Lung (tissue), 11 donors: ENCODE measurements at regions not wholly inside any gene's neighbourhood (a gene's known extent, or its start where the extent isn't known, plus 50 kb on each side); places are given as distances from the start of the nearest gene placed in this dataset.

Experiments
- ATAC-seq: fragments of 200-7000 bp; cut with Tn5 transposase; one replicate; pipeline ENCODE4 v1.9.1; 2020; ENCODE audit warnings: moderate number of reproducible peaks; ENCODE audit not compliant: insufficient read depth, low FRiP score
- DNase-seq, 3 donors: peaks; one replicate each; pipeline ENCODE4 v3.0.0-alpha.2; 2013 to 2017
- H3K27ac ChIP-seq, 2 donors: one replicate each; pipeline ENCODE4 v1.5.1; 2013; ENCODE audit warnings: mild to moderate bottlenecking in 2 of 2, moderate library complexity in 2 of 2, control low read depth in 1 of 2, inconsistent platforms in 1 of 2, low read depth in 1 of 2, low read length in 1 of 2
- H3K27me3 ChIP-seq, 3 donors: one replicate each; pipeline ENCODE4 v1.5.1; 2013; ENCODE audit warnings: low read length in 2 of 3; ENCODE audit not compliant: control insufficient read depth in 3 of 3, insufficient read depth in 3 of 3
- H3K36me3 ChIP-seq, 4 donors: one replicate each; pipeline ENCODE4 v1.5.1; 2013; ENCODE audit warnings: low read length in 4 of 4, mild to moderate bottlenecking in 1 of 4, moderate library complexity in 1 of 4; ENCODE audit not compliant: control insufficient read depth in 4 of 4, insufficient read depth in 4 of 4
- H3K4me1 ChIP-seq, 5 donors: one replicate each; pipeline ENCODE4 v1.5.1; 2013; ENCODE audit warnings: low read length in 5 of 5, mild to moderate bottlenecking in 2 of 5, moderate library complexity in 1 of 5; ENCODE audit not compliant: control insufficient read depth in 5 of 5, insufficient read depth in 5 of 5
- H3K4me3 ChIP-seq: one replicate; pipeline ENCODE4 v1.5.1; 2013; ENCODE audit warnings: mild to moderate bottlenecking, control low read depth, moderate library complexity
- H3K9ac ChIP-seq, 2 donors: one replicate each; pipeline ENCODE4 v1.5.1; 2013; ENCODE audit warnings: low read length in 2 of 2, control low read depth in 1 of 2; ENCODE audit not compliant: insufficient read depth in 1 of 2
- H3K9me3 ChIP-seq, 4 donors: one replicate each; pipeline ENCODE4 v1.5.1; 2013; ENCODE audit warnings: low read length in 3 of 4, mild to moderate bottlenecking in 1 of 4, moderate library complexity in 1 of 4; ENCODE audit not compliant: control insufficient read depth in 4 of 4, insufficient read depth in 3 of 4
- CTCF ChIP-seq: IDR thresholded peaks from 2 replicates; pipeline ENCODE4 v1.5.1; 2012; ENCODE audit warnings: mild to moderate bottlenecking; ENCODE audit errors: control extremely low read depth, extremely low read depth
- WGBS, 2 donors: extraction: QIAGEN DNeasy Blood & Tissue Kit; methylation state at CpG; one replicate each; pipeline ENCODE4 v1.1.7; 2013; 5-methylcytosine and 5-hydroxymethylcytosine counted together
- donor health status: control.
- donor health status: control.
- donor health status: Bipolar disorder and iron deficiency.
- donor health status: healthy.
- donor health status: DM: yes; HTN: yes; CAD: no.

- Histone ChIP-seq H3K4me1 (no peaks in the 10 kb centered on the region), H3K9me3 (no peaks in the 10 kb centered on the region), H3K27ac (no peak overlapping the region), H3K27me3 (no peaks in the 10 kb centered on the region), H3K9ac (no peak overlapping the region), H3K36me3 (no peaks in the 10 kb centered on the region), H3K4me3 (no peak overlapping the region)
- DNase-seq, result no peak
- no peak for TF ChIP-seq CTCF
- ATAC-seq, result no peak
- 71 to 73% methylated on average over 5 of the region's 5 CpGs for whole genome bisulfite sequencing, 2 donors
Measured at GRCh38 chr15:93496888-93497287, 407.9 kb upstream of the RGMA start.

GRCh38 chr15:93495799-93496637 is 407.0 kb upstream of the RGMA start:
- H3K27ac ChIP-seq, result no peak overlapping the region
- WGBS, 2 donors, result 63 to 72% methylated on average over 9 of the region's 9 CpGs
- ATAC-seq (no peak), DNase-seq (no peak)
- no peaks in the 10 kb centered on the region for H3K27me3 ChIP-seq
- H3K9me3 ChIP-seq, result no peaks in the 10 kb centered on the region
- no peak for TF ChIP-seq CTCF
- no peaks in the 10 kb centered on the region for H3K4me1 ChIP-seq
- no peak overlapping the region for H3K9ac ChIP-seq
- H3K4me3 ChIP-seq, result no peak overlapping the region
- no peaks in the 10 kb centered on the region for H3K36me3 ChIP-seq

- H3K9me3 ChIP-seq, result peaks cover 0 to 3% (median 0%) of the 10 kb centered on the region in 4 donors
- H3K27ac ChIP-seq, result no peak overlapping the region
- H3K27me3 ChIP-seq, result no peaks in the 10 kb centered on the region
- ATAC-seq (no peak), DNase-seq (no peak)
- H3K4me3 ChIP-seq, result no peak overlapping the region
- no peak for TF ChIP-seq CTCF
- H3K9ac ChIP-seq, result no peak overlapping the region
- H3K4me1 ChIP-seq, result no peaks in the 10 kb centered on the region
- 78 to 88% methylated on average over 4 of the region's 4 CpGs for whole genome bisulfite sequencing, 2 donors
- no peaks in the 10 kb centered on the region for H3K36me3 ChIP-seq
Measured at GRCh38 chr15:93493172-93493571, 404.2 kb upstream of the RGMA start.
